Retinal pigment epithelial cell (primary cell): ENCODE measurements at regions not wholly inside any gene's neighbourhood (a gene's known extent, or its start where the extent isn't known, plus 50 kb on each side); places are given as distances from the start of the nearest gene placed in this dataset.

Experiments
- DNase-seq: peaks from one replicate; pipeline ENCODE4 v3.0.0-alpha.2; 2010; ENCODE audit warnings: low read depth
- H3K4me3 ChIP-seq: 2 replicates; pipeline ENCODE4 v1.5.1; 2011; ENCODE audit warnings: mild to moderate bottlenecking, low read length, control low read depth, moderate library complexity
- CTCF ChIP-seq: conservative IDR thresholded peaks from 2 replicates; pipeline ENCODE4 v1.5.1; 2011; ENCODE audit warnings: low read depth, low read length, control low read depth, inconsistent platforms

- DNase-seq = no peak
- no peak overlapping the region for H3K4me3 ChIP-seq
- no peak for TF ChIP-seq CTCF
These were observed 53.3 kb upstream of the TINAGL1 start for GRCh38 chr1:31523012-31523411.

GRCh38 chr1:31523769-31524168 lies 52.5 kb upstream of the TINAGL1 start:
- DNase-seq = no peak
- no peak for TF ChIP-seq CTCF
- no peak overlapping the region for H3K4me3 ChIP-seq

GRCh38 chr1:31524186-31524901 lies 52.0 kb upstream of the TINAGL1 start:
- no peak for TF ChIP-seq CTCF
- no peak overlapping the region for H3K4me3 ChIP-seq
- DNase-seq = no peak
